ENCODE measurements at regions not wholly inside any gene's neighbourhood (a gene's known extent, or its start where the extent isn't known, plus 50 kb on each side); places are given as distances from the start of the nearest gene placed in this dataset.

- ChIA-PET CTCF (interaction anchor here (1.1 kb wide), 1 partner anchor 8 kb away, joined by 3 read pairs; no protein-coding TSS in a partner anchor), POLR2A (no interaction called here)
- FAIRE-seq, result no peak
- no TSS peak for BruUV-seq (replicated peaks)
- Histone ChIP-seq H4K20me1 (replicated peaks; ENCODE audit: control insufficient read depth, extremely low read depth, insufficient read depth, low read length) (no peaks in the 10 kb centered on the region), H2AFZ (ENCODE audit: low read depth, low read length) (no peak overlapping the region), H3K79me2 (ENCODE audit: control insufficient read depth, insufficient read depth, low read length) (no peaks in the 10 kb centered on the region), H3K36me3 (ENCODE audit: control insufficient read depth in 2 of 2, extremely low read depth in 1 of 2, insufficient read depth in 2 of 2, low read length in 2 of 2) (no peaks in the 10 kb centered on the region), H3K4me1 (ENCODE audit: control insufficient read depth, extremely low read depth, insufficient read depth, low read length) (no peaks in the 10 kb centered on the region), H3K9me3 (replicated peaks; ENCODE audit: control insufficient read depth, insufficient read depth, low read length) (no peaks in the 10 kb centered on the region), H3K27me3 (ENCODE audit: control insufficient read depth in 2 of 2, insufficient read depth in 2 of 2, low read length in 2 of 2) (peaks cover 2 to 5% of the 10 kb centered on the region in 2 experiments), H3K9ac (replicated peaks; ENCODE audit: extremely low read depth, insufficient read depth, low read length) (no peak overlapping the region), H3K4me2 (ENCODE audit: insufficient read depth, low read length) (no peak overlapping the region), H3K4me3 (replicated peaks in 1 of 3; ENCODE audit: insufficient read depth in 1 of 3, low read depth in 1 of 3, low read length in 3 of 3) (no peak overlapping the region), H3K27ac (ENCODE audit: insufficient read depth, low read depth, low read length) (no peak overlapping the region), H3K9me1 (replicated peaks; ENCODE audit: control insufficient read depth, extremely low read depth, insufficient read depth, low read length) (no peaks in the 10 kb centered on the region)
- DNase-seq (ENCODE audit: low read depth, low spot score), result no peak
- TF ChIP-seq JUN (IDR thresholded peaks at IDR 0.05; ENCODE audit: borderline replicate concordance, insufficient read depth, insufficient read length, low read depth) (no peak), FOS (IDR thresholded peaks at IDR 0.05; ENCODE audit: borderline replicate concordance, insufficient read depth, low read length) (no peak), POLR2AphosphoS5 (IDR thresholded peaks at IDR 0.05; ENCODE audit: insufficient read depth, low read depth, low read length) (no peak), GATA2 (IDR thresholded peaks at IDR 0.05; ENCODE audit: insufficient read depth, insufficient read length, low read depth, low read length) (no peak), EZH2 (IDR thresholded peaks at IDR 0.05; ENCODE audit: borderline replicate concordance, low read depth, low read length, severe bottlenecking) (no peak), MYC (IDR thresholded peaks at IDR 0.05; ENCODE audit: low read depth, low read length) (no peak), MAX (IDR thresholded peaks at IDR 0.05; ENCODE audit: insufficient read depth, insufficient read length) (no peak), POLR2A (IDR thresholded peaks at IDR 0.05; ENCODE audit: low read depth, low read length) (no peak)
- TF ChIP-seq, protein P1, sequence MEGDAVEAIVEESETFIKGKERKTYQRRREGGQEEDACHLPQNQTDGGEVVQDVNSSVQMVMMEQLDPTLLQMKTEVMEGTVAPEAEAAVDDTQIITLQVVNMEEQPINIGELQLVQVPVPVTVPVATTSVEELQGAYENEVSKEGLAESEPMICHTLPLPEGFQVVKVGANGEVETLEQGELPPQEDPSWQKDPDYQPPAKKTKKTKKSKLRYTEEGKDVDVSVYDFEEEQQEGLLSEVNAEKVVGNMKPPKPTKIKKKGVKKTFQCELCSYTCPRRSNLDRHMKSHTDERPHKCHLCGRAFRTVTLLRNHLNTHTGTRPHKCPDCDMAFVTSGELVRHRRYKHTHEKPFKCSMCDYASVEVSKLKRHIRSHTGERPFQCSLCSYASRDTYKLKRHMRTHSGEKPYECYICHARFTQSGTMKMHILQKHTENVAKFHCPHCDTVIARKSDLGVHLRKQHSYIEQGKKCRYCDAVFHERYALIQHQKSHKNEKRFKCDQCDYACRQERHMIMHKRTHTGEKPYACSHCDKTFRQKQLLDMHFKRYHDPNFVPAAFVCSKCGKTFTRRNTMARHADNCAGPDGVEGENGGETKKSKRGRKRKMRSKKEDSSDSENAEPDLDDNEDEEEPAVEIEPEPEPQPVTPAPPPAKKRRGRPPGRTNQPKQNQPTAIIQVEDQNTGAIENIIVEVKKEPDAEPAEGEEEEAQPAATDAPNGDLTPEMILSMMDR (IDR thresholded peaks at IDR 0.05; ENCODE audit: extremely low read depth in 1 of 2, insufficient read depth in 1 of 2, low read depth in 1 of 2, low read length in 2 of 2), result no peak
- intact Hi-C loops (cut with micrococcal nuclease) (no loop called here), dilution Hi-C loops (cut with MboI; ENCODE audit: extremely low pct_ligation_motif_present, low sequenced_read_pairs) (no loop called here)
These were observed 85.7 kb upstream of the ETS2 start for GRCh38 chr21:38720074-38720473.

All from endothelial cell of umbilical vein (primary cell).